ENCODE measurements at regions not wholly inside any gene's neighbourhood (a gene's known extent, or its start where the extent isn't known, plus 50 kb on each side); places are given as distances from the start of the nearest gene placed in this dataset.

DNA sequence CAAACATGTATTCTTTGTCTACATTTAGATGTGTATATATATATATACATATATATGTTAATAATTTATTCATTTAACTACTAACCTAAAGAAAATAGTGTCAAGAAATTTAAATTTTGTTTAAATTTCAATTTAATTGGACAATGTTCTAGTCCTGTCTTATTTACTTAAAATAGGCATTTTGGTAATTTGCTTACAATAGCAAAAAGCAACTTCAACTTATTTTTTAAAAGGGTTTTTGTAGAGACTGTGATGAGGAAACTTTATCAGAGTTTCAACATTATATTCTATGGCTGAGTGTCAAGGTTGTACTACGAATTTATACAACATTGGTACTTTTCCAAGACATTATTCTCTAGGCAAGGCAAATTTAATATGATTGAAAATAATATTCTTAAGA lies 212.0 kb upstream of the ARSJ start:
- TF ChIP-seq, protein P1, sequence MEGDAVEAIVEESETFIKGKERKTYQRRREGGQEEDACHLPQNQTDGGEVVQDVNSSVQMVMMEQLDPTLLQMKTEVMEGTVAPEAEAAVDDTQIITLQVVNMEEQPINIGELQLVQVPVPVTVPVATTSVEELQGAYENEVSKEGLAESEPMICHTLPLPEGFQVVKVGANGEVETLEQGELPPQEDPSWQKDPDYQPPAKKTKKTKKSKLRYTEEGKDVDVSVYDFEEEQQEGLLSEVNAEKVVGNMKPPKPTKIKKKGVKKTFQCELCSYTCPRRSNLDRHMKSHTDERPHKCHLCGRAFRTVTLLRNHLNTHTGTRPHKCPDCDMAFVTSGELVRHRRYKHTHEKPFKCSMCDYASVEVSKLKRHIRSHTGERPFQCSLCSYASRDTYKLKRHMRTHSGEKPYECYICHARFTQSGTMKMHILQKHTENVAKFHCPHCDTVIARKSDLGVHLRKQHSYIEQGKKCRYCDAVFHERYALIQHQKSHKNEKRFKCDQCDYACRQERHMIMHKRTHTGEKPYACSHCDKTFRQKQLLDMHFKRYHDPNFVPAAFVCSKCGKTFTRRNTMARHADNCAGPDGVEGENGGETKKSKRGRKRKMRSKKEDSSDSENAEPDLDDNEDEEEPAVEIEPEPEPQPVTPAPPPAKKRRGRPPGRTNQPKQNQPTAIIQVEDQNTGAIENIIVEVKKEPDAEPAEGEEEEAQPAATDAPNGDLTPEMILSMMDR (IDR thresholded peaks at IDR 0.05; ENCODE audit: control extremely low read depth in 1 of 3, insufficient read depth in 1 of 3, low read depth in 1 of 3, low read length in 3 of 3): no peak
- TF ChIP-seq RBBP5 (IDR thresholded peaks at IDR 0.05; ENCODE audit: borderline replicate concordance, low read depth, low read length) (no peak), YY1 (IDR thresholded peaks at IDR 0.05; ENCODE audit: low read depth, low read length) (no peak), CHD1 (IDR thresholded peaks at IDR 0.05; ENCODE audit: low read depth, low read length) (no peak), CBX5 (IDR thresholded peaks at IDR 0.05; ENCODE audit: low read depth, low read length) (no peak), POLR2A (IDR thresholded peaks at IDR 0.05; ENCODE audit: control extremely low read depth in 1 of 2, low read depth in 2 of 2, low read length in 2 of 2) (no peak), BACH1 (IDR thresholded peaks at IDR 0.05; ENCODE audit: low read length) (no peak), JUND (IDR thresholded peaks at IDR 0.05; ENCODE audit: low read length) (no peak), TAF1 (IDR thresholded peaks at IDR 0.05; ENCODE audit: low read depth, low read length) (no peak), SP1 (IDR thresholded peaks at IDR 0.05; ENCODE audit: low read depth, low read length) (no peak), POLR2AphosphoS5 (IDR thresholded peaks at IDR 0.05; ENCODE audit: low read depth, low read length) (no peak), MAFK (IDR thresholded peaks at IDR 0.05; ENCODE audit: low read depth, low read length) (no peak)
- TF ChIP-seq, protein P2, sequence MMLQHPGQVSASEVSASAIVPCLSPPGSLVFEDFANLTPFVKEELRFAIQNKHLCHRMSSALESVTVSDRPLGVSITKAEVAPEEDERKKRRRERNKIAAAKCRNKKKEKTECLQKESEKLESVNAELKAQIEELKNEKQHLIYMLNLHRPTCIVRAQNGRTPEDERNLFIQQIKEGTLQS (IDR thresholded peaks at IDR 0.05; ENCODE audit: insufficient read depth, low read depth, low read length): no peak
- TF ChIP-seq, protein P3, sequence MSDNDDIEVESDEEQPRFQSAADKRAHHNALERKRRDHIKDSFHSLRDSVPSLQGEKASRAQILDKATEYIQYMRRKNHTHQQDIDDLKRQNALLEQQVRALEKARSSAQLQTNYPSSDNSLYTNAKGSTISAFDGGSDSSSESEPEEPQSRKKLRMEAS (IDR thresholded peaks at IDR 0.05): no peak

All from H1 (cell line).